ENCODE measurements at regions not wholly inside any gene's neighbourhood (a gene's known extent, or its start where the extent isn't known, plus 50 kb on each side); places are given as distances from the start of the nearest gene placed in this dataset.

DNA sequence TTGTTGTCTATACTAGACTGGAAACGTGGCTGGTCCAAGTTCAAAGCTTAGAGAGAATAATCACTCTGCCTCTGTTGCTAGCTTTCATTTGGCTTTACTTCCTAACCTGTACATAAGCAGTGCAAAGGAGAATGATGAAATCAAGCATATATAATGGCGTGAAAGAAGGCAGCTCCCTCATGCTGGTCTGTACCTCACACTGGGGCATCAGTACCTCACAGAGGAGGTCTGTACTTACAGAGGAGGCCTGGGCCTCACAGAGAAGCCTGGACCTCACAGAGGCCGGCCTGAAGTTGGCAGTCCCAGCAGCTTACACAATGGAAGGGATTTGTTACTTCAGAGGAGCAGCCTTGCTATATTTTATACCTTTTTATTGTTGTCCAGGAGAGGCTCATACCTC, 53.3 kb upstream of the MSI2 start:
- TF ChIP-seq EZH2 (IDR thresholded peaks at IDR 0.05; ENCODE audit: insufficient read depth, poor library complexity, severe bottlenecking) (no peak), EZH2phosphoT487 (IDR thresholded peaks at IDR 0.05; ENCODE audit: insufficient read depth, low read depth) (no peak)
